ENCODE measurements at regions not wholly inside any gene's neighbourhood (a gene's known extent, or its start where the extent isn't known, plus 50 kb on each side); places are given as distances from the start of the nearest gene placed in this dataset.

GRCh38 chr2:60320724-60321123 lies 232.7 kb downstream of the BCL11A start:
- no peak for DNase-seq (ENCODE audit: low read depth)

GRCh38 chr2:60319031-60319547 lies 234.4 kb downstream of the BCL11A start:
- DNase-seq (ENCODE audit: low read depth), result no peak

GRCh38 chr2:60318544-60318943 lies 234.9 kb downstream of the BCL11A start:
- no peak for DNase-seq (ENCODE audit: low read depth)

- DNase-seq (ENCODE audit: low read depth), result no peak
Measured at GRCh38 chr2:60317844-60318243, 235.6 kb downstream of the BCL11A start.

- DNase-seq (ENCODE audit: low read depth), result no peak
Measured at GRCh38 chr2:60317034-60317386, 236.4 kb downstream of the BCL11A start.

GRCh38 chr2:60316381-60317033 lies 236.9 kb downstream of the BCL11A start:
- no peak for DNase-seq (ENCODE audit: low read depth)

- no peak for DNase-seq (ENCODE audit: low read depth)
Measured at GRCh38 chr2:60313470-60314172, 239.8 kb downstream of the BCL11A start.

GRCh38 chr2:60312618-60313017 lies 240.8 kb downstream of the BCL11A start:
- no peak for DNase-seq (ENCODE audit: low read depth)

GRCh38 chr2:60311524-60311923 lies 241.9 kb downstream of the BCL11A start:
- DNase-seq (ENCODE audit: low read depth), result no peak

- DNase-seq (ENCODE audit: low read depth), result no peak
Measured at GRCh38 chr2:60309941-60310660, 243.4 kb downstream of the BCL11A start.

- DNase-seq (ENCODE audit: low read depth), result no peak
Measured at GRCh38 chr2:60309336-60309735, 244.1 kb downstream of the BCL11A start.

- no peak for DNase-seq (ENCODE audit: low read depth)
Measured at GRCh38 chr2:60306267-60306861, 247.1 kb downstream of the BCL11A start.

- DNase-seq (ENCODE audit: low read depth), result no peak
Measured at GRCh38 chr2:60303680-60304079, 249.8 kb downstream of the BCL11A start.

- DNase-seq (ENCODE audit: low read depth), result no peak
Measured at GRCh38 chr2:60302377-60303126, 250.9 kb downstream of the BCL11A start.

- DNase-seq (ENCODE audit: low read depth), result no peak
Measured at GRCh38 chr2:60301726-60302125, 251.7 kb downstream of the BCL11A start.

- DNase-seq (ENCODE audit: low read depth), result no peak
Measured at GRCh38 chr2:60299179-60299578, 254.3 kb downstream of the BCL11A start.

GRCh38 chr2:60298006-60298696 lies 255.3 kb downstream of the BCL11A start:
- no peak for DNase-seq (ENCODE audit: low read depth)

- no peak for DNase-seq (ENCODE audit: low read depth)
Measured at GRCh38 chr2:60297296-60298005, 256.0 kb downstream of the BCL11A start.

- no peak for DNase-seq (ENCODE audit: low read depth)
Measured at GRCh38 chr2:60296219-60296955, 257.1 kb downstream of the BCL11A start.

GRCh38 chr2:60295636-60295962 lies 257.9 kb downstream of the BCL11A start:
- no peak for DNase-seq (ENCODE audit: low read depth)
